WTC11 (cell line): ENCODE measurements at regions not wholly inside any gene's neighbourhood (a gene's known extent, or its start where the extent isn't known, plus 50 kb on each side); places are given as distances from the start of the nearest gene placed in this dataset.

ENCODE experiments used
- MAX ChIP-seq: sonication (generic); formaldehyde crosslinking; IDR thresholded peaks from 2 replicates; pipeline ENCODE4 v1.8.0; 2022; ENCODE audit warnings: mild to moderate bottlenecking, missing genetic modification reagents
- NFYB ChIP-seq: sonication (generic); formaldehyde crosslinking; conservative IDR thresholded peaks from 2 replicates; pipeline ENCODE4 v1.8.0; 2022; ENCODE audit warnings: low read depth, missing genetic modification reagents

GRCh38 chr20:7828437-7828836 lies 111.8 kb downstream of the HAO1 start:
- TF ChIP-seq MAX, result no peak
- no peak for TF ChIP-seq NFYB (CRISPR knock-in tag)
